Endothelial cell (in vitro differentiated cells): ENCODE measurements at regions not wholly inside any gene's neighbourhood (a gene's known extent, or its start where the extent isn't known, plus 50 kb on each side); places are given as distances from the start of the nearest gene placed in this dataset.

Experiments
- DNase-seq: peaks from one replicate; pipeline ENCODE4 v3.0.0; 2021; ENCODE audit warnings: low spot score
- H3K27ac Mint-ChIP-seq: one replicate; pipeline ENCODE4 v1.8.0; 2021; ENCODE audit warnings: mixed read lengths, inconsistent platforms; ENCODE audit not compliant: unreplicated experiment
- H3K27me3 Mint-ChIP-seq: one replicate; pipeline ENCODE4 v1.8.0; 2021; ENCODE audit warnings: mild to moderate bottlenecking, moderate library complexity, mixed read lengths, inconsistent platforms; ENCODE audit not compliant: unreplicated experiment
- H3K36me3 Mint-ChIP-seq: one replicate; pipeline ENCODE4 v1.8.0; 2021; ENCODE audit warnings: mild to moderate bottlenecking, low read depth, mixed read lengths, inconsistent platforms; ENCODE audit not compliant: unreplicated experiment
- H3K4me1 Mint-ChIP-seq: one replicate; pipeline ENCODE4 v1.8.0; 2021; ENCODE audit warnings: mild to moderate bottlenecking, mixed read lengths, inconsistent platforms; ENCODE audit not compliant: unreplicated experiment
- H3K4me3 Mint-ChIP-seq: one replicate; pipeline ENCODE4 v1.8.0; 2021; ENCODE audit warnings: mild to moderate bottlenecking, mixed read lengths, inconsistent platforms; ENCODE audit not compliant: unreplicated experiment
- H3K9me3 Mint-ChIP-seq: one replicate; pipeline ENCODE4 v1.8.0; 2021; ENCODE audit warnings: mixed read lengths, inconsistent platforms; ENCODE audit not compliant: unreplicated experiment
- TF ChIP-seq, protein P1 (sequence below): fragments of 200-600 bp; sonication (generic); IDR thresholded peaks from one replicate; pipeline ENCODE4 v1.5.0; 2021; ENCODE audit warnings: antibody characterized with exemption; ENCODE audit not compliant: unreplicated experiment

GRCh38 chr2:21640046-21640445, 516.3 kb downstream of the TDRD15 start:
- Mint-ChIP-seq H3K36me3 (no peaks in the 10 kb centered on the region), H3K4me3 (no peak overlapping the region), H3K27ac (no peak overlapping the region), H3K27me3 (peaks cover 2% of the 10 kb centered on the region), H3K9me3 (no peaks in the 10 kb centered on the region), H3K4me1 (peaks cover 3% of the 10 kb centered on the region)
- TF ChIP-seq, protein P1, sequence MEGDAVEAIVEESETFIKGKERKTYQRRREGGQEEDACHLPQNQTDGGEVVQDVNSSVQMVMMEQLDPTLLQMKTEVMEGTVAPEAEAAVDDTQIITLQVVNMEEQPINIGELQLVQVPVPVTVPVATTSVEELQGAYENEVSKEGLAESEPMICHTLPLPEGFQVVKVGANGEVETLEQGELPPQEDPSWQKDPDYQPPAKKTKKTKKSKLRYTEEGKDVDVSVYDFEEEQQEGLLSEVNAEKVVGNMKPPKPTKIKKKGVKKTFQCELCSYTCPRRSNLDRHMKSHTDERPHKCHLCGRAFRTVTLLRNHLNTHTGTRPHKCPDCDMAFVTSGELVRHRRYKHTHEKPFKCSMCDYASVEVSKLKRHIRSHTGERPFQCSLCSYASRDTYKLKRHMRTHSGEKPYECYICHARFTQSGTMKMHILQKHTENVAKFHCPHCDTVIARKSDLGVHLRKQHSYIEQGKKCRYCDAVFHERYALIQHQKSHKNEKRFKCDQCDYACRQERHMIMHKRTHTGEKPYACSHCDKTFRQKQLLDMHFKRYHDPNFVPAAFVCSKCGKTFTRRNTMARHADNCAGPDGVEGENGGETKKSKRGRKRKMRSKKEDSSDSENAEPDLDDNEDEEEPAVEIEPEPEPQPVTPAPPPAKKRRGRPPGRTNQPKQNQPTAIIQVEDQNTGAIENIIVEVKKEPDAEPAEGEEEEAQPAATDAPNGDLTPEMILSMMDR = no peak
- DNase-seq = no peak

GRCh38 chr2:21642647-21643046, 518.9 kb downstream of the TDRD15 start:
- H3K27me3 Mint-ChIP-seq = no peaks in the 10 kb centered on the region
- TF ChIP-seq, protein P1 = no peak
- H3K4me1 Mint-ChIP-seq = peaks cover 6% of the 10 kb centered on the region
- H3K9me3 Mint-ChIP-seq = no peaks in the 10 kb centered on the region
- H3K27ac Mint-ChIP-seq = no peak overlapping the region
- no peaks in the 10 kb centered on the region for H3K36me3 Mint-ChIP-seq
- no peak overlapping the region for H3K4me3 Mint-ChIP-seq
- no peak for DNase-seq

DNA sequence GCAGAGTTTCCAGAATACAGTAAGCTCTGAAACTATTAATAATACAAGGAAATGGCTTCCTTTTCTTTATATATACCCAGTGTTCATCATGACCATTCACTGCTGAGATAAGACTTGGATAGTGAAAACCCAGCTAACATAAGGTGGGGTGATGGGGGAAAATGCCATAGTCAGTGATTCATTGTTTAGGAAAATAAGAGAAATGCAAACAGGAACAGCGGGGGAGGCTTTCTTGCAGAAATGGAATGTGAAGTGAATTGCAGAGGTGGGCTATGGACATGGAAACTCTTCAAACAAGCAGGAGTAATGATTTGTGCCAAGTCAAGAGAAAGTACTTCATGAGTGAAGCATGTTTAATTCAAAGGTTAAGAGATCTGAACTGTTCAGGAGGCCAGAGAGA, 519.4 kb downstream of the TDRD15 start:
- Mint-ChIP-seq H3K4me1 (peaks cover 6% of the 10 kb centered on the region), H3K9me3 (no peaks in the 10 kb centered on the region), H3K36me3 (no peaks in the 10 kb centered on the region), H3K4me3 (no peak overlapping the region), H3K27me3 (no peaks in the 10 kb centered on the region), H3K27ac (no peak overlapping the region)
- DNase-seq = no peak
- TF ChIP-seq, protein P1 = no peak

DNA sequence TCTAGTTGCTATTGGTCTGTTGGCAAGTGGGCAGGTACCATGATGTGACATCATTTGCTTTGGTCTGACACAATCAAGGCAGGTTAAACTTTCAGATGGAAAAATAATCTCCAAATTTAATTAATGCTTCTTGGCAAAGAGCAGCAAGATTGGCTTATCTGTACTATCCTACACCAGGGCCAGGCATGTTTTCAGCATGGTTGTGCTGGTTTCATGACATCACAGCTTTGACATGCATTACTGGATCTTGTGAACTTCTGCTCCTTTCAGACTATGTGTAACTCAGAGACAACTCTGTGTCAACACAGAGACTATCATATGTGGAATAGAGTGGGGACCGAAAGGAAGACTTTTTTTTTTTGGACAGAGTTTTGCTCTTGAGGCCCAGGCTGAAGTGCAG, 520.5 kb downstream of the TDRD15 start:
- Mint-ChIP-seq H3K9me3 (no peaks in the 10 kb centered on the region), H3K4me1 (peaks cover 6% of the 10 kb centered on the region), H3K36me3 (no peaks in the 10 kb centered on the region), H3K27me3 (peaks cover 2% of the 10 kb centered on the region), H3K4me3 (no peak overlapping the region), H3K27ac (no peak overlapping the region)
- TF ChIP-seq, protein P1 = no peak
- DNase-seq = no peak

DNA sequence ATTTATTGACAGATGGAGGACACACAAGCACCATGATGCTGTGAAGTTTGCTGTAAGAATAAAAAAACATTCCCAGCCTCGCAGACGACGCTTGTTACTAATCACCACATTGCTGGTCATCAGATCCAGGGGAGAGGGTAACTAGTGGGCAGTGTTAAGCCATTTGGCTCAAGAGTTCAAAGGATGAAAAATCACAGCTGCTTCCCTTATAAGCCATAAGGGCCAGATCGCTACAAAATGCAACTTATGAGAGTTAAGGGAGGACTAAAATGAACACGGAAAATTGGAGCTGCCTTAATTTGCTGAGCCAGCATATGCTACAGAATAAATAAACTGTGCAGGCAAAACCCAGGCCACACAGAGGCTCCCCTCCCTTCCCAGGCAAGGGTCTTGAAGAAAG, 522.6 kb downstream of the TDRD15 start:
- H3K4me1 Mint-ChIP-seq = peaks cover 6% of the 10 kb centered on the region
- no peaks in the 10 kb centered on the region for H3K36me3 Mint-ChIP-seq
- TF ChIP-seq, protein P1 = no peak
- H3K27ac Mint-ChIP-seq = no peak overlapping the region
- H3K27me3 Mint-ChIP-seq = peaks cover 2% of the 10 kb centered on the region
- H3K4me3 Mint-ChIP-seq = no peak overlapping the region
- no peak for DNase-seq
- no peaks in the 10 kb centered on the region for H3K9me3 Mint-ChIP-seq
